Peyer's patch (tissue), 4 donors: ENCODE measurements at regions not wholly inside any gene's neighbourhood (a gene's known extent, or its start where the extent isn't known, plus 50 kb on each side); places are given as distances from the start of the nearest gene placed in this dataset.
"Not testable (repeated sequence)": the region's sequence is repeated elsewhere in the genome, so short reads cannot be mapped to it uniquely, and the experiment has no call there.

Experiments used
- DNase-seq, 3 donors: peaks; one replicate each; pipeline ENCODE4 v3.0.0-alpha.2; 2017 to 2019
- H3K27ac ChIP-seq, 4 donors: fragments of 200-600 bp; sonication (generic); one replicate each; pipeline ENCODE4 v1.5.1; 2016 to 2019
- H3K27me3 ChIP-seq, 2 donors: fragments of 200-600 bp; sonication (generic); one replicate each; pipeline ENCODE4 v1.5.1; 2019
- H3K36me3 ChIP-seq, 3 donors: fragments of 200-600 bp; sonication (generic); one replicate each; pipeline ENCODE4 v1.5.1; 2016 to 2019
- H3K4me1 ChIP-seq, 4 donors: fragments of 200-600 bp; sonication (generic); one replicate each; pipeline ENCODE4 v1.5.1; 2016 to 2019
- H3K4me3 ChIP-seq, 4 donors: fragments of 200-600 bp; sonication (generic); 1 replicate in 3 of 4; 2 replicates in 1 of 4; pipeline ENCODE4 v1.5.1; 2016 to 2019; ENCODE audit warnings: mild to moderate bottlenecking in 1 of 4
- H3K9me3 ChIP-seq, 4 donors: fragments of 200-600 bp; sonication (generic); one replicate each; pipeline ENCODE4 v1.5.1; 2016 to 2019; ENCODE audit warnings: mild to moderate bottlenecking in 1 of 4
- POLR2A ChIP-seq, 2 donors: fragments of 450-650 bp; IDR thresholded peaks; one replicate each; pipeline ENCODE4 v1.5.1; 2017; ENCODE audit warnings: antibody characterized with exemption in 2 of 2, mild to moderate bottlenecking in 2 of 2, moderate library complexity in 2 of 2
- TF ChIP-seq, protein P1 (sequence below), 6 experiments: fragments of 450-650 bp in 4 of 6; fragments of 200-600 bp in 2 of 6; sonication (generic) in 1 of 6; IDR thresholded peaks; one replicate each; pipeline ENCODE4 v1.5.1; 2017 to 2019; ENCODE audit warnings: antibody characterized with exemption in 6 of 6, mild to moderate bottlenecking in 3 of 6, moderate library complexity in 1 of 6

DNA sequence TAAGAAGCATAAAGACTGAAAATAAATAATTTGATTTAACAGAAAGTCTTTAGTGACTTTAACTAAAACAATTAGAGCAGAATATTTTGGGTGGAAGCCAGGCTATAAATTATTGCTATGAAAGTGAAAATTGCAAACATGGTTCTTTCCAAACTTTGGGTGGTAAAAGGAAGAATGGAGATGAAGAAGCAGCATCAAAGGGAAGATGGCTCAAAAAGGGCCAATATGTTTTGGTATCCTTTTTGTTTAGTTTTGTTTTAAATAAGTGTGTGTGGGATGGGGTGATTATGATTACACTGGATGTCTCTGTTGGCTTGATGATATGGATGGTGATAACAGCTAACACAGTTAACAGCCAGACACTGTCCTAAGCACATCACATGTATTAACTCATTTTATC, 153.7 kb downstream of the CYB561 start:
- no peaks in the 10 kb centered on the region for H3K27me3 ChIP-seq
- no peak overlapping the region for H3K4me3 ChIP-seq
- H3K4me1 ChIP-seq, result no peaks in the 10 kb centered on the region
- H3K27ac ChIP-seq, result no peak overlapping the region
- no peaks in the 10 kb centered on the region for H3K9me3 ChIP-seq
- no peak for DNase-seq
- H3K36me3 ChIP-seq, result no peaks in the 10 kb centered on the region
- TF ChIP-seq, protein P1, sequence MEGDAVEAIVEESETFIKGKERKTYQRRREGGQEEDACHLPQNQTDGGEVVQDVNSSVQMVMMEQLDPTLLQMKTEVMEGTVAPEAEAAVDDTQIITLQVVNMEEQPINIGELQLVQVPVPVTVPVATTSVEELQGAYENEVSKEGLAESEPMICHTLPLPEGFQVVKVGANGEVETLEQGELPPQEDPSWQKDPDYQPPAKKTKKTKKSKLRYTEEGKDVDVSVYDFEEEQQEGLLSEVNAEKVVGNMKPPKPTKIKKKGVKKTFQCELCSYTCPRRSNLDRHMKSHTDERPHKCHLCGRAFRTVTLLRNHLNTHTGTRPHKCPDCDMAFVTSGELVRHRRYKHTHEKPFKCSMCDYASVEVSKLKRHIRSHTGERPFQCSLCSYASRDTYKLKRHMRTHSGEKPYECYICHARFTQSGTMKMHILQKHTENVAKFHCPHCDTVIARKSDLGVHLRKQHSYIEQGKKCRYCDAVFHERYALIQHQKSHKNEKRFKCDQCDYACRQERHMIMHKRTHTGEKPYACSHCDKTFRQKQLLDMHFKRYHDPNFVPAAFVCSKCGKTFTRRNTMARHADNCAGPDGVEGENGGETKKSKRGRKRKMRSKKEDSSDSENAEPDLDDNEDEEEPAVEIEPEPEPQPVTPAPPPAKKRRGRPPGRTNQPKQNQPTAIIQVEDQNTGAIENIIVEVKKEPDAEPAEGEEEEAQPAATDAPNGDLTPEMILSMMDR (IDR thresholded peaks at IDR 0.05), result no peak
- no peak for TF ChIP-seq POLR2A (IDR thresholded peaks at IDR 0.05)

DNA sequence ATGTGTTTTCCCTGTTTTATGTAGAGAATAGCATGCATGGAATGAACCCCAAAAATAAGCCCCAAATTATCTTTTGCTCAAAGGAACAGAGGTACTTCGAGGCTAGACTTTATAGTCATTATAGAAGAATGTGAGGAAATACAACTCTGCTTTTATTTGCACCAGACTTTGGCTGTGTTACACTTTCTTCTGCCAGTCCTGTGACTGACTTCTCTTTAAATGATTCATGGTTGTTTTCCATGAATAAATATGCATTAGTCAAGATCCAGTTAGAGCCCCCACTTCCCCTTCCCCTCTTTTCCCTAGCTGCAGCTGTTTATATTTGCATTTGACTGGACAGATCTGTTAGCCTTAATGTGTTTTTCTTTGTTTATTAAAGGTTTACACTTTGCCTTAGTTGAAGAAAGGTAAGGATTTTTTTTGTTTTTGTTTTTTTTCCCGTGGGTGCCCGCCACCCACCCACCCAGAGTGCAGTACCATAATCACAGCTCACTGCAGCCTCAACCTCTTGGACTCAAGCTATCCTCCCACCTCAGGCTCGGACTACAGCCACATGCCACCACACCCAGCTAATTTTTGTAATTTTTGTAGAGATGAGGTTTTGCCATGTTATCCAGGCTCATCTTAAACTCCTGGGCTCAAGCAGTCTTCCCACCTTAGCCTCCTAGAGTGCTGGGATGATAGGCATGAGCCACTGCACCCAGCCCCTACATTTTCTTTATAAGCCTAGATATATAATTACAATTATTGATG, 152.6 kb downstream of the CYB561 start:
- Histone ChIP-seq H3K27me3 (no peaks in the 10 kb centered on the region), H3K4me1 (no peaks in the 10 kb centered on the region), H3K4me3 (no peak overlapping the region), H3K27ac (no peak overlapping the region), H3K36me3 (no peaks in the 10 kb centered on the region), H3K9me3 (no peaks in the 10 kb centered on the region)
- DNase-seq, result no peak
- TF ChIP-seq, protein P1 (IDR thresholded peaks at IDR 0.05), result no peak
- TF ChIP-seq POLR2A (IDR thresholded peaks at IDR 0.05), result no peak

DNA sequence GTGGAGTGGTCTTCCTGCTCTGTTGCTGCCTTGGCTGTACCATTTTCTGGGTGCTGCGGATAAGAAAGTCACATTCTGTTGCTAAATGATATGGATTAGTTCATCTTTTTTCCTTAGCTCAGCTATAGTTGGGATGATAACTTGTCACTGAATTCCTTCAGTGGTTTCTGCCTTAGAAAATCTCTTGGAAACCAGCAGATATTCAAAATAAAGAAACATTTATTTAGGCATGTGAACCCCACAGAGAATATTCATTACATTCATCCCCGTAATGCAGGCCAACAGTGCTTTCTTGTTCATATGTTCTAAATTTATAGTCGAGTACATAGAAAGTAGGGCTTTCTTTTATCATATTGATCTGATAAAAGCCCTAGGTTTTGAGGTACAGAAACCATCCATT, 151.3 kb downstream of the CYB561 start:
- Histone ChIP-seq H3K9me3 (no peaks in the 10 kb centered on the region), H3K4me1 (no peaks in the 10 kb centered on the region), H3K36me3 (no peaks in the 10 kb centered on the region), H3K27ac (no peak overlapping the region), H3K27me3 (no peaks in the 10 kb centered on the region), H3K4me3 (no peak overlapping the region)
- no peak for TF ChIP-seq POLR2A (IDR thresholded peaks at IDR 0.05)
- TF ChIP-seq, protein P1 (IDR thresholded peaks at IDR 0.05), result no peak
- no peak for DNase-seq

DNA sequence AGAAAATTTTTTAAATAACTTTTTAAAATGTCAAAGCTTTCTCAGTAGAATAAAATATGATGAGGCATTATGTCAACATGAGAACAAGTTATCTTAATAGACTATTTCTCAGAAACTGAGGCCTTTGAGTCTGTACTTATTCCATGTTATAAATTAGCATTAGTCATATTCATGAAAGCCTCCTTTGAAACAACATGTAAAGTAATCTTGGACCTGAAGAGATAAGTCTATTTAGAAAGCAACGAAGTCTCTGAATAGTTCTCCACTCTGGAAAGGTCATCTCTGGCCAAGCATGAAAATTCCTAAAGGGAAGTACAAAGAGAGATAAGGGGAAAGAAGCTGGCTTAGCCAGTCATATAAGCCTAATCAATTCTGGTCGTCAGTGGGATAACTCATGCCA, 150.8 kb downstream of the CYB561 start:
- TF ChIP-seq, protein P1 (IDR thresholded peaks at IDR 0.05), result no peak
- TF ChIP-seq POLR2A (IDR thresholded peaks at IDR 0.05), result no peak
- Histone ChIP-seq H3K36me3 (no peaks in the 10 kb centered on the region), H3K27me3 (no peaks in the 10 kb centered on the region), H3K9me3 (no peaks in the 10 kb centered on the region), H3K27ac (no peak overlapping the region), H3K4me1 (no peaks in the 10 kb centered on the region), H3K4me3 (no peak overlapping the region)
- DNase-seq, result no peak

DNA sequence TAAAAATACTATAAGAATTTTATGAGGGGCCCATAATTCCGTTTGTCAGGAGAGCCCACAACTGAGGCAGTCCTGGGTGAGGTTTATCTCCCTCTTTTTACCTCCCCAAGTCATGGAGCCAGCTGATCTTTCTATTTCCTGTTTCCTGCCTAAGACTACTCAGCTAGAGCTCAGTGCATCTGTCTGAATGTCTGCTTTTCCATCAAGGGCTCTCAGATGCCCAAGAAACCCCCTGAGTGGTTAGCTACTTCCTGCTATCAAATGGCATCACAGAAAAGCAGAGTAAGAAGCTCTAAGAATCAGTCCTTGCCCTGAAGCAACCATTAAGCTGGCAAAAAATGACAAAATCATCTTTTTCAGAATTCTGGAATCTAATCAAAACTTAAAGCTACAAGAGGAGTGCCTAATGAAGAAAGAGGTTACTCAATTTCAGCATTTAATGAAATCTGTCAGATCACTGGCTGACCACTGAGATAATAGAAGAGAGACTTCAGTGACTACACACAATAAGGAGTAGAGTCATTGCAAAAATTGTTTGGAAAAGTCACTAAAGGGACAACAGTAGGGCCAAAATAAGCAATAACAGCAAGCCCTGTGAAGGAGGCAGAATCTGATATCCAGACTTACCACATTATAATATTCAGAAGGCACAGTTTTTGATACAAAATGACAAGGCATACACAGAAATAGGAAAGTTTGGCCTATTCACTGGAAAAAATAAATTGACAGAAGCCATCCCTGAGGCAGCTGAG, 150.1 kb downstream of the CYB561 start:
- Histone ChIP-seq H3K36me3 (no peaks in the 10 kb centered on the region), H3K4me1 (no peaks in the 10 kb centered on the region), H3K27ac (no peak overlapping the region), H3K4me3 (no peak overlapping the region), H3K9me3 (no peaks in the 10 kb centered on the region), H3K27me3 (no peaks in the 10 kb centered on the region)
- TF ChIP-seq, protein P1 (IDR thresholded peaks at IDR 0.05), result no peak
- no peak for TF ChIP-seq POLR2A (IDR thresholded peaks at IDR 0.05)
- no peak for DNase-seq

DNA sequence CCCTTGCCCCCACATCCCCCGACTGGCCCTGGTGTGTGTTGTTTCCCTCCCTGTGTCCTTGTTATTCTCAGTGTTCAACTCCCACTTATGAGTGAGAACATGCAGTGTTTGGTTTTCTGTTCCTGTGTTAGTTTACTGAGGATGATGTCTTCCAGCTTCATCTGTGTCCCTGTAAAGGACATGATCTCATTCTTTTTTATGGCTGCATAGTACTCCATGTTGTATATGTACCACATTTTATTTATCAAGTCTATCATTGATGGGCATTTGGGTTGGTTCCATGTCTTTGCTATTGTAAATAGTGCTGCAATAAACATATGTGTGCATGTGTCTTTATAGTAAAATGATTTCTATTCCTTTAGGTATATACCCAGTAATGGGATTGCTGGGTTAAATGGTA, 147.2 kb downstream of the CYB561 start:
- not testable (repeated sequence) for H3K27ac ChIP-seq, H3K36me3 ChIP-seq, H3K4me3 ChIP-seq, H3K4me1 ChIP-seq, H3K9me3 ChIP-seq, DNase-seq, H3K27me3 ChIP-seq
